Stimulated activated CD8-positive, alpha-beta memory T cell treated with anti-CD3 and anti-CD28 coated beads, Interleukin-2, amount 100 ng/mL, for 48 hours (primary cell): ENCODE measurements at regions not wholly inside any gene's neighbourhood (a gene's known extent, or its start where the extent isn't known, plus 50 kb on each side); places are given as distances from the start of the nearest gene placed in this dataset.
"Not testable (repeated sequence)": the region's sequence is repeated elsewhere in the genome, so short reads cannot be mapped to it uniquely, and the experiment has no call there.

Experiments used
- DNase-seq, 2 donors: peaks; one replicate each; pipeline ENCODE4 v3.0.0-alpha.2; 2020; ENCODE audit warnings: low read depth in 2 of 2

DNA sequence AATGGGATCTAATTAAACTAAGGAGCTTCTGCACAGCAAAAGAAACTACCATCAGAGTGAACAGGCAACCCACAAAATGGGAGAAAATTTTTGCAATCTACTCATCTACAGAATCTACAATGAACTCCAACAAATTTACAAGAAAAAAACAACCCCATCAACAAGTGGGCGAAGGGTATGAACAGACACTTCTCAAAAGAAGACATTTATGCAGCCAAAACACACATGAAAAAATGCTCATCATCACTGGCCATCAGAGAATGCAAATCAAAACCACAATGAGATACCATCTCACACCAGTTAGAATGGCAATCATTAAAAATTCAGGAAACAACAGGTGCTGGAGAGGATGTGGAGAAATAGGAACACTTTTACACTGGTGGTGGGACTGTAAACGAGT lies 55.6 kb upstream of the MAN1A1 start:
- not testable (repeated sequence) for DNase-seq
